Loucy (cell line): ENCODE measurements at regions not wholly inside any gene's neighbourhood (a gene's known extent, or its start where the extent isn't known, plus 50 kb on each side); places are given as distances from the start of the nearest gene placed in this dataset.

Source experiments
- H2AFZ ChIP-seq: fragments of 200-600 bp; sonication (generic); 2 replicates; pipeline ENCODE4 v1.6.0; 2016; ENCODE audit warnings: antibody characterized with exemption, mild to moderate bottlenecking, low read length, moderate library complexity
- H3F3A ChIP-seq: fragments of 200-600 bp; 2 replicates; pipeline ENCODE4 v1.6.0; 2016; ENCODE audit warnings: antibody characterized with exemption, low read depth, mild to moderate bottlenecking
- H3K27me3 ChIP-seq: fragments of 200-600 bp; sonication (generic); 2 replicates; pipeline ENCODE4 v1.6.1; 2014; ENCODE audit warnings: low read length, mild to moderate bottlenecking; ENCODE audit not compliant: insufficient read depth, poor library complexity, severe bottlenecking
- H3K36me3 ChIP-seq: fragments of 200-600 bp; sonication (generic); 2 replicates; pipeline ENCODE4 v1.6.1; 2016; ENCODE audit warnings: low read length; ENCODE audit not compliant: insufficient read depth
- H3K4me1 ChIP-seq: fragments of 200-600 bp; sonication (generic); 2 replicates; pipeline ENCODE4 v1.5.1; 2014; ENCODE audit warnings: low read length, mild to moderate bottlenecking; ENCODE audit not compliant: insufficient read depth, poor library complexity, severe bottlenecking
- H3K4me2 ChIP-seq: fragments of 200-600 bp; sonication (generic); 2 replicates; pipeline ENCODE4 v1.6.0; 2014; ENCODE audit warnings: antibody characterized with exemption, low read length, low read depth, mild to moderate bottlenecking; ENCODE audit not compliant: poor library complexity, severe bottlenecking
- H3K4me3 ChIP-seq: fragments of 200-600 bp; sonication (generic); 2 replicates; pipeline ENCODE4 v1.5.1; 2014; ENCODE audit warnings: low read length, mild to moderate bottlenecking, mixed read lengths; ENCODE audit not compliant: poor library complexity, severe bottlenecking
- H3K79me2 ChIP-seq: fragments of 200-600 bp; sonication (generic); 2 replicates; pipeline ENCODE4 v1.6.1; 2014; ENCODE audit warnings: low read length; ENCODE audit not compliant: insufficient read depth
- H3K9ac ChIP-seq: fragments of 200-600 bp; sonication (generic); 2 replicates; pipeline ENCODE4 v1.6.0; 2014; ENCODE audit warnings: mild to moderate bottlenecking, low read depth, low read length, moderate library complexity; ENCODE audit not compliant: poor library complexity, severe bottlenecking
- H3K9me2 ChIP-seq: fragments of 200-600 bp; sonication (generic); replicated peaks from 2 replicates; pipeline ENCODE4 v1.6.1; 2016; ENCODE audit warnings: low read depth, low read length, mixed read lengths
- H3K9me3 ChIP-seq: fragments of 200-600 bp; sonication (generic); 2 replicates; pipeline ENCODE4 v1.6.1; 2014; ENCODE audit warnings: mild to moderate bottlenecking, antibody characterized with exemption, low read length, low read depth; ENCODE audit not compliant: insufficient read depth
- H4K20me1 ChIP-seq: fragments of 200-600 bp; sonication (generic); 2 replicates; pipeline ENCODE4 v1.6.0; 2014; ENCODE audit warnings: antibody characterized with exemption, low read length, mild to moderate bottlenecking; ENCODE audit not compliant: insufficient read depth, poor library complexity, severe bottlenecking
- CTCF ChIP-seq: fragments of 200-600 bp; sonication (generic); conservative IDR thresholded peaks from 2 replicates; pipeline ENCODE4 v1.5.1; 2014; ENCODE audit warnings: mild to moderate bottlenecking, antibody characterized with exemption, low read length
- EZH2phosphoT487 ChIP-seq: fragments of 200-600 bp; IDR thresholded peaks from 2 replicates; pipeline ENCODE4 v1.6.1; 2018; ENCODE audit warnings: antibody characterized with exemption, mild to moderate bottlenecking, moderate library complexity, borderline replicate concordance

GRCh38 chr2:122101319-122101718 is 345.9 kb downstream of the TSN start:
- H3K9me3 ChIP-seq = no peaks in the 10 kb centered on the region
- H3K9me2 ChIP-seq = no peaks in the 10 kb centered on the region
- no peaks in the 10 kb centered on the region for H3K4me1 ChIP-seq
- no peaks in the 10 kb centered on the region for H3K79me2 ChIP-seq
- H3F3A ChIP-seq = no peaks in the 10 kb centered on the region
- H4K20me1 ChIP-seq = no peaks in the 10 kb centered on the region
- H3K36me3 ChIP-seq = no peaks in the 10 kb centered on the region
- no peak overlapping the region for H3K4me3 ChIP-seq
- no peak for TF ChIP-seq CTCF
- no peak for TF ChIP-seq EZH2phosphoT487
- no peak overlapping the region for H2AFZ ChIP-seq
- H3K27me3 ChIP-seq = no peaks in the 10 kb centered on the region
- H3K9ac ChIP-seq = no peak overlapping the region
- H3K4me2 ChIP-seq = no peak overlapping the region

DNA sequence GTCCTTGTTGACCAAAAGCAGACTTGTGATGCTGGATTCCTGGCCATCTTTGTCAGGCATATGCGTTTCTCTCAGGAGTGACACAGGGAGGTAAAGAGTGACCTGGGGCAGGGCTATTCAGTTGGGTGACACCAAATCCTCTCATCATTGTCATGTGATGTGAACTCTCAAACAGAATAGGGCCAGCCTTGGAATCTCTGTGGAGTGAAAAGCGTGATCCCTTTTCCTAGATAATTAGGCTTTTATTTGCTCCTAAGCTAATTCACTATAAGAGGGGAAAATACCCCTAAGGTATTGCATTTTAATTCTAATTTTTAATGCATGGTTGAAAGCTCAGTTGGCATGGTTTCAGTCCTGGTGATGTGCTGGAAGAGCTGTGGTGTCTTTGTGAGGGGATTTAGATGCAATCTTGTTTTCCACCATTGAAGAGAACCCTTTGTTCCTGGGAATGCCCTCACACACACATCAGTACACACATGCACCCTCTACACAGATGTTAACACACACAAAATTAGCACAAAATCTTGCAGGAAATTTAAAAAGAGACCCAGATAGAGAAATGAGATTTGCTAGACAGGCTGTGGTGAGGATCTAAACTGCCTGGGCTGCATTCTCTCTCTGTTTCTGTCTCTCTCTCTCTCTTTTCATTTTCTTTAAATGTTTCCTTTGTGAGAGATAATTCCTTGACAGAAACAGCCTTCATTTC is 349.9 kb downstream of the TSN start:
- Histone ChIP-seq H3K9ac (no peak overlapping the region), H3K27me3 (no peaks in the 10 kb centered on the region), H3K4me3 (no peak overlapping the region), H3K79me2 (no peaks in the 10 kb centered on the region), H3K4me2 (no peak overlapping the region), H3K4me1 (no peaks in the 10 kb centered on the region), H3K9me3 (no peaks in the 10 kb centered on the region), H4K20me1 (no peaks in the 10 kb centered on the region), H2AFZ (no peak overlapping the region), H3K9me2 (no peaks in the 10 kb centered on the region), H3F3A (no peaks in the 10 kb centered on the region), H3K36me3 (no peaks in the 10 kb centered on the region)
- TF ChIP-seq EZH2phosphoT487 (no peak), CTCF (no peak)

DNA sequence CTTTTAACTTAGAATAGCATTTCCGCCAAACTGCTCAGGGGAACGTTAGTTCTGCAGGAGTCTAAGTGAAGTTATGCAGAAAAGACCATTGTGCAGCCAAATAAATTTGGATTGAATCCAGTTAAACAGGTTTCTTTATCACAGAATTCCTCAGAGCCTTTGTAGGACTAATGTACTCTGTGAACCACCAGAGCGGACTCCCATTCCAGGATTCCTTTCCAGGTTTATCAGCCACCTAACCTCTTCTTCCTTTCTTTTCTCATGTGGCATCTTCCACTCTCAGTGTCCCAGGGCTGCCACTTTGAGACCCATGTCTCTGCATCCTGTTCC is 350.4 kb downstream of the TSN start:
- H3K36me3 ChIP-seq = no peaks in the 10 kb centered on the region
- no peak overlapping the region for H2AFZ ChIP-seq
- no peak overlapping the region for H3K9ac ChIP-seq
- H3K79me2 ChIP-seq = no peaks in the 10 kb centered on the region
- no peaks in the 10 kb centered on the region for H4K20me1 ChIP-seq
- H3K27me3 ChIP-seq = no peaks in the 10 kb centered on the region
- H3K4me1 ChIP-seq = no peaks in the 10 kb centered on the region
- H3K4me2 ChIP-seq = no peak overlapping the region
- H3K4me3 ChIP-seq = no peak overlapping the region
- H3F3A ChIP-seq = no peaks in the 10 kb centered on the region
- H3K9me3 ChIP-seq = no peaks in the 10 kb centered on the region
- TF ChIP-seq EZH2phosphoT487 (no peak), CTCF (no peak)
- H3K9me2 ChIP-seq = no peaks in the 10 kb centered on the region
